RWPE1 (cell line): ENCODE measurements at regions not wholly inside any gene's neighbourhood (a gene's known extent, or its start where the extent isn't known, plus 50 kb on each side); places are given as distances from the start of the nearest gene placed in this dataset.

ENCODE experiments used
- CTCF ChIA-PET: fragments of 350-600 bp; sonication (Branson Sonifier 250); formaldehyde crosslinking; extraction: SDS; loops from one replicate; lab custom pipeline; 2021; lab: Yijun Ruan, JAX
- POLR2A ChIA-PET: fragments of 400-600 bp; formaldehyde crosslinking; extraction: SDS; loops from one replicate; lab custom pipeline; 2020; ENCODE audit warnings: antibody characterized with exemption; ENCODE audit not compliant: low non-redundant PET; lab: Yijun Ruan, JAX
- DNase-seq: peaks from one replicate; pipeline ENCODE4 v3.0.0; 2012; ENCODE audit warnings: low spot score
- H3K27ac ChIP-seq: fragments of 450-650 bp; 2 replicates; pipeline ENCODE4 v1.5.1; 2017
- CTCF ChIP-seq: fragments of 450-650 bp; conservative IDR thresholded peaks from 2 replicates; pipeline ENCODE4 v1.5.1; 2017; ENCODE audit warnings: low read depth, mild to moderate bottlenecking

GRCh38 chr3:8336456-8336855 lies 165.2 kb upstream of the LMCD1 start:
- no peak overlapping the region for H3K27ac ChIP-seq
- DNase-seq: no peak
- ChIA-PET CTCF (no interaction called here), POLR2A (no interaction called here)
- no peak for TF ChIP-seq CTCF

- H3K27ac ChIP-seq: no peak overlapping the region
- TF ChIP-seq CTCF: no peak
- ChIA-PET CTCF (no interaction called here), POLR2A (no interaction called here)
- no peak for DNase-seq
Observed at GRCh38 chr3:8338424-8338823, 163.2 kb upstream of the LMCD1 start.

- H3K27ac ChIP-seq: no peak overlapping the region
- no peak for DNase-seq
- CTCF ChIA-PET: interaction anchor here (0.6 to 0.8 kb wide), 2 partner anchors 40 to 62 kb away, joined by 3 to 4 read pairs; no protein-coding TSS in a partner anchor
- no peak for TF ChIP-seq CTCF
- POLR2A ChIA-PET: no interaction called here
Observed at GRCh38 chr3:8341821-8342247, 159.8 kb upstream of the LMCD1 start.

GRCh38 chr3:8343058-8343457 lies 158.6 kb upstream of the LMCD1 start:
- CTCF ChIA-PET: no interaction called here
- POLR2A ChIA-PET: no interaction called here
- H3K27ac ChIP-seq: no peak overlapping the region
- DNase-seq: no peak
- no peak for TF ChIP-seq CTCF

GRCh38 chr3:8345398-8345797 lies 156.2 kb upstream of the LMCD1 start:
- ChIA-PET POLR2A (no interaction called here), CTCF (no interaction called here)
- no peak for TF ChIP-seq CTCF
- H3K27ac ChIP-seq: no peak overlapping the region
- DNase-seq: no peak

- TF ChIP-seq CTCF: no peak
- DNase-seq: no peak
Observed at GRCh38 chr3:8348076-8348475, 153.5 kb upstream of the LMCD1 start.

GRCh38 chr3:8352475-8352874 lies 149.1 kb upstream of the LMCD1 start:
- H3K27ac ChIP-seq: no peak overlapping the region
- CTCF ChIA-PET: no interaction called here
- DNase-seq: no peak
- POLR2A ChIA-PET: no interaction called here
- no peak for TF ChIP-seq CTCF

More at GRCh38 chr3:8348076-8348475, 153.5 kb upstream of the LMCD1 start:
- ChIA-PET CTCF (no interaction called here), POLR2A (no interaction called here)
- no peak overlapping the region for H3K27ac ChIP-seq
